ENCODE measurements at regions not wholly inside any gene's neighbourhood (a gene's known extent, or its start where the extent isn't known, plus 50 kb on each side); places are given as distances from the start of the nearest gene placed in this dataset.
"Not testable (repeated sequence)": the region's sequence is repeated elsewhere in the genome, so short reads cannot be mapped to it uniquely, and the experiment has no call there.

- DNase-seq (no peak), ATAC-seq (ENCODE audit: low read depth) (no peak)
- no peaks in the 10 kb centered on the region for H3K9me3 Mint-ChIP-seq
- no peak overlapping the region for H3K27ac Mint-ChIP-seq
- H3K4me3 Mint-ChIP-seq = no peak overlapping the region
- no peaks in the 10 kb centered on the region for H3K4me1 Mint-ChIP-seq
- H3K36me3 Mint-ChIP-seq = no peaks in the 10 kb centered on the region
- peaks cover 5% of the 10 kb centered on the region for H3K27me3 Mint-ChIP-seq
- POLR2A ChIA-PET = no interaction called here
These were observed 65.8 kb upstream of the CACUL1 start for GRCh38 chr10:118820326-118821116.

- no peak overlapping the region for H3K27ac Mint-ChIP-seq
- peaks cover 5% of the 10 kb centered on the region for H3K27me3 Mint-ChIP-seq
- no peaks in the 10 kb centered on the region for H3K36me3 Mint-ChIP-seq
- DNase-seq = no peak
- peaks cover 4% of the 10 kb centered on the region for H3K4me1 Mint-ChIP-seq
- no peak overlapping the region for H3K4me3 Mint-ChIP-seq
- POLR2A ChIA-PET = no interaction called here
- no peak for ATAC-seq (ENCODE audit: low read depth)
- H3K9me3 Mint-ChIP-seq = peaks cover 3% of the 10 kb centered on the region
These were observed 68.6 kb upstream of the CACUL1 start for GRCh38 chr10:118823256-118823907.

- Mint-ChIP-seq H3K4me1 (peaks cover 4% of the 10 kb centered on the region), H3K27me3 (peaks cover 5% of the 10 kb centered on the region), H3K27ac (no peak overlapping the region), H3K9me3 (peaks cover 3% of the 10 kb centered on the region), H3K36me3 (no peaks in the 10 kb centered on the region), H3K4me3 (no peak overlapping the region)
- POLR2A ChIA-PET = no interaction called here
- no peak for ATAC-seq (ENCODE audit: low read depth)
- DNase-seq = no peak
These were observed 72.3 kb upstream of the CACUL1 start for GRCh38 chr10:118827053-118827452.

- POLR2A ChIA-PET = no interaction called here
- Mint-ChIP-seq H3K27me3 (no peaks in the 10 kb centered on the region), H3K9me3 (peaks cover 3% of the 10 kb centered on the region), H3K4me1 (peaks cover 9% of the 10 kb centered on the region), H3K36me3 (no peaks in the 10 kb centered on the region), H3K27ac (no peak overlapping the region), H3K4me3 (no peak overlapping the region)
- DNase-seq (no peak), ATAC-seq (ENCODE audit: low read depth) (no peak)
These were observed 72.8 kb upstream of the CACUL1 start for GRCh38 chr10:118827466-118828155.

GRCh38 chr10:118832241-118832651 lies 77.5 kb upstream of the CACUL1 start:
- POLR2A ChIA-PET = no interaction called here
- Mint-ChIP-seq H3K4me1 (peaks cover 9% of the 10 kb centered on the region), H3K36me3 (no peaks in the 10 kb centered on the region), H3K4me3 (peak overlapping the region; percentile 37), H3K9me3 (peaks cover 3% of the 10 kb centered on the region), H3K27me3 (no peaks in the 10 kb centered on the region), H3K27ac (no peak overlapping the region)
- DNase-seq (no peak), ATAC-seq (ENCODE audit: low read depth) (no peak)

- DNase-seq; POLR2A ChIA-PET; H3K4me3 Mint-ChIP-seq; H3K36me3 Mint-ChIP-seq; H3K9me3 Mint-ChIP-seq; ATAC-seq (ENCODE audit: low read depth); H3K27me3 Mint-ChIP-seq; H3K27ac Mint-ChIP-seq; H3K4me1 Mint-ChIP-seq: not testable (repeated sequence)
These were observed 79.6 kb upstream of the CACUL1 start for GRCh38 chr10:118834370-118834769.

- no peak for DNase-seq
- Mint-ChIP-seq H3K36me3 (peaks cover 3% of the 10 kb centered on the region), H3K4me3 (no peak overlapping the region), H3K27me3 (no peaks in the 10 kb centered on the region), H3K9me3 (peaks cover 13% of the 10 kb centered on the region), H3K27ac (no peak overlapping the region), H3K4me1 (peaks cover 9% of the 10 kb centered on the region)
- POLR2A ChIA-PET = no interaction called here
- no peak for ATAC-seq (ENCODE audit: low read depth)
These were observed 81.0 kb upstream of the CACUL1 start for GRCh38 chr10:118835682-118836326.

GRCh38 chr10:118838364-118838763 lies 83.6 kb upstream of the CACUL1 start:
- no peak overlapping the region for H3K27ac Mint-ChIP-seq
- DNase-seq (no peak), ATAC-seq (ENCODE audit: low read depth) (no peak)
- POLR2A ChIA-PET = no interaction called here
- peaks cover 3% of the 10 kb centered on the region for H3K36me3 Mint-ChIP-seq
- peaks cover 13% of the 10 kb centered on the region for H3K9me3 Mint-ChIP-seq
- no peaks in the 10 kb centered on the region for H3K27me3 Mint-ChIP-seq
- H3K4me1 Mint-ChIP-seq = peaks cover 4% of the 10 kb centered on the region
- H3K4me3 Mint-ChIP-seq = no peak overlapping the region

- peak overlapping the region; percentile 49 for H3K27ac Mint-ChIP-seq
- no peak for DNase-seq
- no peak overlapping the region for H3K4me3 Mint-ChIP-seq
- no peak for ATAC-seq (ENCODE audit: low read depth)
- no peaks in the 10 kb centered on the region for H3K27me3 Mint-ChIP-seq
- H3K4me1 Mint-ChIP-seq = peaks cover 4% of the 10 kb centered on the region
- peaks cover 13% of the 10 kb centered on the region for H3K9me3 Mint-ChIP-seq
- peaks cover 3% of the 10 kb centered on the region for H3K36me3 Mint-ChIP-seq
- POLR2A ChIA-PET = no interaction called here
These were observed 84.6 kb upstream of the CACUL1 start for GRCh38 chr10:118839348-118839747.

GRCh38 chr10:118840071-118840775 lies 85.5 kb upstream of the CACUL1 start:
- Mint-ChIP-seq H3K36me3 (peaks cover 3% of the 10 kb centered on the region), H3K27me3 (no peaks in the 10 kb centered on the region), H3K4me3 (no peak overlapping the region), H3K4me1 (peaks cover 4% of the 10 kb centered on the region), H3K9me3 (peaks cover 13% of the 10 kb centered on the region), H3K27ac (no peak overlapping the region)
- DNase-seq (no peak), ATAC-seq (ENCODE audit: low read depth) (peak; percentile 29)
- POLR2A ChIA-PET = no interaction called here

GRCh38 chr10:118840776-118841468 lies 86.2 kb upstream of the CACUL1 start:
- no peak overlapping the region for H3K27ac Mint-ChIP-seq
- ATAC-seq (ENCODE audit: low read depth) (no peak), DNase-seq (no peak)
- H3K4me3 Mint-ChIP-seq = no peak overlapping the region
- peaks cover 13% of the 10 kb centered on the region for H3K9me3 Mint-ChIP-seq
- peaks cover 2% of the 10 kb centered on the region for H3K27me3 Mint-ChIP-seq
- POLR2A ChIA-PET = no interaction called here
- H3K4me1 Mint-ChIP-seq = peaks cover 4% of the 10 kb centered on the region
- H3K36me3 Mint-ChIP-seq = peaks cover 3% of the 10 kb centered on the region

GRCh38 chr10:118841881-118842605 lies 87.3 kb upstream of the CACUL1 start:
- POLR2A ChIA-PET = no interaction called here
- H3K27ac Mint-ChIP-seq = no peak overlapping the region
- peaks cover 4% of the 10 kb centered on the region for H3K4me1 Mint-ChIP-seq
- H3K9me3 Mint-ChIP-seq = peaks cover 13% of the 10 kb centered on the region
- ATAC-seq (ENCODE audit: low read depth) (no peak), DNase-seq (no peak)
- H3K4me3 Mint-ChIP-seq = no peak overlapping the region
- peaks cover 5% of the 10 kb centered on the region for H3K27me3 Mint-ChIP-seq
- peaks cover 3% of the 10 kb centered on the region for H3K36me3 Mint-ChIP-seq
